ENCODE measurements at regions not wholly inside any gene's neighbourhood (a gene's known extent, or its start where the extent isn't known, plus 50 kb on each side); places are given as distances from the start of the nearest gene placed in this dataset.

DNA sequence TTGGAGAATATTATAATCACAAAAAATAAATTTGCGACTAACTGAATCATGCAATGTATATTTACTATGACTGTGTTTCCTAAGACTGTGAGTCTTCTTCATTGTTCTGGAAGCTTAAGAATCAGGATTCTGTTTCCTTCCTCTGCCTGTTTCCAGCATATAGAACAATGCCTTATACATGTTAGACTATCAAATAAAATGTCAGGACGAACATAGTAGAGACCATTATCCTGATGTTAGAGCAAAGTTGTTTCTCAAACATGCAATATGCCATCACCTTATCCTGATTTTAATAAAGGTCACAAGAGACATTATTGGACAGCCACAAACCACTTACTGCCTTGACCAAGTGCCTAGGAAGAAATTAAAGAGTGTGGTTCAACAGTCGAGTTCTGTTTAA is 457.4 kb upstream of the AGTR1 start:
- Mint-ChIP-seq H3K9me3 (no peaks in the 10 kb centered on the region), H3K27me3 (ENCODE audit: insufficient read depth) (no peaks in the 10 kb centered on the region), H3K4me1 (no peaks in the 10 kb centered on the region), H3K27ac (no peak overlapping the region), H3K36me3 (ENCODE audit: low read depth) (no peaks in the 10 kb centered on the region), H3K4me3 (no peak overlapping the region)
- TF ChIP-seq, protein P1, sequence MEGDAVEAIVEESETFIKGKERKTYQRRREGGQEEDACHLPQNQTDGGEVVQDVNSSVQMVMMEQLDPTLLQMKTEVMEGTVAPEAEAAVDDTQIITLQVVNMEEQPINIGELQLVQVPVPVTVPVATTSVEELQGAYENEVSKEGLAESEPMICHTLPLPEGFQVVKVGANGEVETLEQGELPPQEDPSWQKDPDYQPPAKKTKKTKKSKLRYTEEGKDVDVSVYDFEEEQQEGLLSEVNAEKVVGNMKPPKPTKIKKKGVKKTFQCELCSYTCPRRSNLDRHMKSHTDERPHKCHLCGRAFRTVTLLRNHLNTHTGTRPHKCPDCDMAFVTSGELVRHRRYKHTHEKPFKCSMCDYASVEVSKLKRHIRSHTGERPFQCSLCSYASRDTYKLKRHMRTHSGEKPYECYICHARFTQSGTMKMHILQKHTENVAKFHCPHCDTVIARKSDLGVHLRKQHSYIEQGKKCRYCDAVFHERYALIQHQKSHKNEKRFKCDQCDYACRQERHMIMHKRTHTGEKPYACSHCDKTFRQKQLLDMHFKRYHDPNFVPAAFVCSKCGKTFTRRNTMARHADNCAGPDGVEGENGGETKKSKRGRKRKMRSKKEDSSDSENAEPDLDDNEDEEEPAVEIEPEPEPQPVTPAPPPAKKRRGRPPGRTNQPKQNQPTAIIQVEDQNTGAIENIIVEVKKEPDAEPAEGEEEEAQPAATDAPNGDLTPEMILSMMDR (conservative IDR thresholded peaks at IDR 0.05): no peak
- H3K27me3 ChIP-seq (ENCODE audit: control insufficient read depth, insufficient read depth, low read length, poor library complexity, severe bottlenecking): no peaks in the 10 kb centered on the region
- DNase-seq: no peak
- no peak overlapping the region for H3K9ac ChIP-seq (ENCODE audit: extremely low read depth, low read length, poor library complexity, severe bottlenecking)
- no peaks in the 10 kb centered on the region for H3K4me1 ChIP-seq (ENCODE audit: control insufficient read depth, insufficient read depth, low read length)
- no peaks in the 10 kb centered on the region for H3K9me3 ChIP-seq (ENCODE audit: control insufficient read depth, low read length)
- H3K4me3 ChIP-seq (ENCODE audit: low read length): no peak overlapping the region
- no peak overlapping the region for H3K27ac ChIP-seq (ENCODE audit: low read depth, low read length)
- WGBS, 2 experiments (ENCODE audit: insufficient coverage in 1 of 2, insufficient read length in 1 of 2): 98% methylated on average over 3 of the region's 3 CpGs; no CpG with 5 or more reads in 1 of the 2 experiments
- H3K36me3 ChIP-seq (ENCODE audit: control insufficient read depth, insufficient read depth, low read length): no peaks in the 10 kb centered on the region

DNA sequence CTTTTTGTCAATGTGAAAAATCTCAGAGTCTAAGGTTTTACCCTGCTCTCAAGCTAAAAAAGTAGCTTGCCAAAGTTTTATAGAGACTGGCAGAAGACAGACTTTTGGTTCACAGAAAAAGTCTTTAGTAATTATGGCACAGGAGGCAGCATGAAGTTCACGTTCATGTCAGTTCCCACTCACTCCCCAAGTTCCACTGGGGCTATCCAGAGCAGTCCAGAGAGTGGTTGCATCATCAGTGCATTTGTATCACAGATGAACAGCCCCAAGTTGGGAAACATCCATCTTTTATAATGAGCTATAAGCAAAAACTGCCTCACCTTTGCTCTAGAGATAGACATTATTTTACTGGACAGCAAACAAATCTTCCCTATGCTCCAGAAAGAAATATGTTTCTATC is 454.1 kb upstream of the AGTR1 start:
- Histone ChIP-seq H3K9ac (ENCODE audit: extremely low read depth, low read length, poor library complexity, severe bottlenecking) (no peak overlapping the region), H3K4me3 (ENCODE audit: low read length) (no peak overlapping the region), H3K36me3 (ENCODE audit: control insufficient read depth, insufficient read depth, low read length) (no peaks in the 10 kb centered on the region), H3K4me1 (ENCODE audit: control insufficient read depth, insufficient read depth, low read length) (no peaks in the 10 kb centered on the region), H3K9me3 (ENCODE audit: control insufficient read depth, low read length) (no peaks in the 10 kb centered on the region), H3K27me3 (ENCODE audit: control insufficient read depth, insufficient read depth, low read length, poor library complexity, severe bottlenecking) (no peaks in the 10 kb centered on the region), H3K27ac (ENCODE audit: low read depth, low read length) (no peak overlapping the region)
- 88% methylated on average over 1 of the region's 1 CpG; no CpG with 5 or more reads in 1 of the 2 experiments for WGBS, 2 experiments (ENCODE audit: insufficient coverage in 1 of 2, insufficient read length in 1 of 2)
- Mint-ChIP-seq H3K27me3 (ENCODE audit: insufficient read depth) (no peaks in the 10 kb centered on the region), H3K4me3 (no peak overlapping the region), H3K9me3 (no peaks in the 10 kb centered on the region), H3K36me3 (ENCODE audit: low read depth) (no peaks in the 10 kb centered on the region), H3K27ac (no peak overlapping the region), H3K4me1 (no peaks in the 10 kb centered on the region)
- no peak for DNase-seq
- TF ChIP-seq, protein P1 (conservative IDR thresholded peaks at IDR 0.05): no peak

DNA sequence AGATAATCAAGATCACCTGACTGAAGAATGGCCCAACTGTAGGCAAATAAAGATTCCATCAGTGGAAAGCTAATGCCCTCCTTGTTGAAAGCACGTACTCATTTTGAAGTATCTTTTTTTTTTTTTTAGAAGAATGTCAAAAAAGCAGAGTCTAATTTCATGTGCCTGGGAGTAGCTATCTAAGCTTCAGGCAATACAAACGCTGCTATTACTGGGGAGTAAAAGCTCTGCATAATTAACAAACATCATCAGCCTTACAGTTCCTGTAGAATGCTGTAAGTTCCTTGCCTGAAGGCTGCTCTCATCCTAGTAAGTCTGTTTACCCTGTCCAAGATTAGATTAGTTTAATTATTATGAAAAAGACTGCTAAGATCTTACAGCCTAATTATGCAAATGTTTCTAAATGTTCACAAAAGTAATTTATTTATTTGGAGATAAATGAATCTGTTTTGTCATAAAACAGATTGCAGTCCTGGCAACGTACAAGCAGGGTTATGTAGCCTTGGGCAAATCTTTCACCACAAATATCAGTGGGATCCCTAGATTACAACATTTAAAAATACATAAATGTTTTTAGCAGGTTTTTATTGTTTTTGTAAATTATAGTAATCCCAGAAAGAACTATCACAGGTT is 451.3 kb upstream of the AGTR1 start:
- 70 to 86% methylated on average over 2 to 3 of the region's 3 CpGs for WGBS, 2 experiments (ENCODE audit: insufficient coverage in 1 of 2, insufficient read length in 1 of 2)
- Histone ChIP-seq H3K27me3 (ENCODE audit: control insufficient read depth, insufficient read depth, low read length, poor library complexity, severe bottlenecking) (no peaks in the 10 kb centered on the region), H3K4me1 (ENCODE audit: control insufficient read depth, insufficient read depth, low read length) (no peaks in the 10 kb centered on the region), H3K36me3 (ENCODE audit: control insufficient read depth, insufficient read depth, low read length) (no peaks in the 10 kb centered on the region), H3K27ac (ENCODE audit: low read depth, low read length) (no peak overlapping the region), H3K9ac (ENCODE audit: extremely low read depth, low read length, poor library complexity, severe bottlenecking) (no peak overlapping the region), H3K9me3 (ENCODE audit: control insufficient read depth, low read length) (no peaks in the 10 kb centered on the region), H3K4me3 (ENCODE audit: low read length) (no peak overlapping the region)
- Mint-ChIP-seq H3K4me1 (no peaks in the 10 kb centered on the region), H3K36me3 (ENCODE audit: low read depth) (no peaks in the 10 kb centered on the region), H3K27ac (no peak overlapping the region), H3K4me3 (no peak overlapping the region), H3K9me3 (no peaks in the 10 kb centered on the region), H3K27me3 (ENCODE audit: insufficient read depth) (no peaks in the 10 kb centered on the region)
- DNase-seq: no peak
- TF ChIP-seq, protein P1 (conservative IDR thresholded peaks at IDR 0.05): no peak
